Neural cell (in vitro differentiated cells): ENCODE measurements at regions not wholly inside any gene's neighbourhood (a gene's known extent, or its start where the extent isn't known, plus 50 kb on each side); places are given as distances from the start of the nearest gene placed in this dataset.

Experiments
- H2AFZ ChIP-seq: fragments of 200-600, 300-800 bp; sonication (generic), shearing (Covaris generic); 2 replicates; pipeline ENCODE4 v1.6.0; 2014; ENCODE audit warnings: low read depth, mild to moderate bottlenecking, antibody characterized with exemption, low read length, moderate library complexity
- H3F3A ChIP-seq: fragments of 200-600 bp; shearing (Covaris generic); 2 replicates; pipeline ENCODE4 v1.6.1; 2016; ENCODE audit warnings: mild to moderate bottlenecking, moderate library complexity, mixed read lengths, antibody characterized with exemption, low read length; ENCODE audit not compliant: insufficient read depth, poor library complexity, severe bottlenecking
- H3K27ac ChIP-seq: fragments of 200-600, 300-800 bp; sonication (generic), shearing (Covaris generic); 2 replicates; pipeline ENCODE4 v1.5.1; 2014; ENCODE audit warnings: mild to moderate bottlenecking, low read length, moderate library complexity
- H3K27me3 ChIP-seq: fragments of 300-800, 200-600 bp; sonication (generic), shearing (Covaris generic); 2 replicates; pipeline ENCODE4 v1.6.0; 2014; ENCODE audit warnings: mild to moderate bottlenecking, low read depth, low read length, moderate library complexity; ENCODE audit not compliant: insufficient read depth
- H3K36me3 ChIP-seq: fragments of 300-800, 200-600 bp; sonication (generic), shearing (Covaris generic); 2 replicates; pipeline ENCODE4 v1.5.1; 2014; ENCODE audit warnings: mild to moderate bottlenecking, antibody characterized with exemption, low read length, moderate library complexity; ENCODE audit not compliant: insufficient read depth
- H3K4me2 ChIP-seq: fragments of 300-800, 200-600 bp; sonication (generic), shearing (Covaris generic); 2 replicates; pipeline ENCODE4 v1.6.0; 2014; ENCODE audit warnings: mild to moderate bottlenecking, low read length
- H3K4me3 ChIP-seq: fragments of 300-800, 200-600 bp; sonication (generic), shearing (Covaris generic); 2 replicates; pipeline ENCODE4 v1.5.1; 2014; ENCODE audit warnings: mild to moderate bottlenecking, low read length, moderate library complexity
- H3K79me2 ChIP-seq: fragments of 200-600 bp; shearing (Covaris generic); replicated peaks from 2 replicates; pipeline ENCODE4 v1.6.0; 2014; ENCODE audit warnings: mild to moderate bottlenecking, low read length, moderate library complexity; ENCODE audit not compliant: insufficient read depth
- H3K9ac ChIP-seq: fragments of 300-800, 200-600 bp; sonication (generic), shearing (Covaris generic); 2 replicates; pipeline ENCODE4 v1.6.1; 2016; ENCODE audit warnings: mild to moderate bottlenecking, low read length, mixed read lengths
- H3K9me2 ChIP-seq: fragments of 200-600 bp; shearing (Covaris generic); 2 replicates; pipeline ENCODE4 v1.6.1; 2016; ENCODE audit warnings: mild to moderate bottlenecking, low read length, mixed read lengths; ENCODE audit not compliant: insufficient read depth
- H3K9me3 ChIP-seq: fragments of 200-600, 300-800 bp; sonication (generic), shearing (Covaris generic); 2 replicates; pipeline ENCODE4 v1.6.1; 2016; ENCODE audit warnings: mild to moderate bottlenecking, mixed run types, low read length, moderate library complexity, mixed read lengths
- H4K20me1 ChIP-seq: fragments of 200-600 bp; shearing (Covaris generic); 2 replicates; pipeline ENCODE4 v1.6.1; 2016; ENCODE audit warnings: mild to moderate bottlenecking, mixed run types; ENCODE audit not compliant: insufficient read depth
- CTCF ChIP-seq: fragments of 450-650 bp; IDR thresholded peaks from 2 replicates; pipeline ENCODE4 v1.5.1; 2014; ENCODE audit warnings: antibody characterized with exemption, mild to moderate bottlenecking, moderate library complexity; ENCODE audit not compliant: poor library complexity, severe bottlenecking
- EP300 ChIP-seq: fragments of 450-650 bp; conservative IDR thresholded peaks from 2 replicates; pipeline ENCODE4 v1.6.1; 2014; ENCODE audit warnings: antibody characterized with exemption, mild to moderate bottlenecking, moderate library complexity; ENCODE audit not compliant: poor library complexity, severe bottlenecking
- EZH2 ChIP-seq: fragments of 200-600, 300-800 bp; shearing (Covaris generic), sonication (generic); IDR thresholded peaks from 2 replicates; pipeline ENCODE4 v1.6.1; 2014; ENCODE audit warnings: antibody characterized with exemption, low read length, borderline replicate concordance, mild to moderate bottlenecking; ENCODE audit not compliant: insufficient read depth, poor library complexity, severe bottlenecking
- MXI1 ChIP-seq: fragments of 450-650 bp; conservative IDR thresholded peaks from 2 replicates; pipeline ENCODE4 v1.6.1; 2014; ENCODE audit warnings: antibody characterized with exemption, mild to moderate bottlenecking; ENCODE audit not compliant: poor library complexity, severe bottlenecking
- POLR2AphosphoS5 ChIP-seq: IDR thresholded peaks from 2 replicates; pipeline ENCODE4 v1.6.1; 2012
- RAD21 ChIP-seq: fragments of 450-650 bp; conservative IDR thresholded peaks from 2 replicates; pipeline ENCODE4 v1.6.1; 2014; ENCODE audit warnings: antibody characterized with exemption, mild to moderate bottlenecking, moderate library complexity
- REST ChIP-seq: IDR thresholded peaks from 2 replicates; pipeline ENCODE4 v1.6.1; 2012; ENCODE audit warnings: borderline replicate concordance
- SMC3 ChIP-seq: fragments of 450-650 bp; conservative IDR thresholded peaks from 2 replicates; pipeline ENCODE4 v1.6.1; 2014; ENCODE audit warnings: antibody characterized with exemption, mild to moderate bottlenecking, moderate library complexity; ENCODE audit not compliant: poor library complexity
- TAF1 ChIP-seq: IDR thresholded peaks from 2 replicates; pipeline ENCODE4 v1.6.1; 2012; ENCODE audit warnings: low read depth

- H3K27me3 ChIP-seq = no peaks in the 10 kb centered on the region
- no peak overlapping the region for H2AFZ ChIP-seq
- H4K20me1 ChIP-seq = no peaks in the 10 kb centered on the region
- H3K79me2 ChIP-seq = no peaks in the 10 kb centered on the region
- no peak for TF ChIP-seq RAD21
- no peak overlapping the region for H3K4me3 ChIP-seq
- no peaks in the 10 kb centered on the region for H3K9me3 ChIP-seq
- H3K36me3 ChIP-seq = no peaks in the 10 kb centered on the region
- H3K9me2 ChIP-seq = no peaks in the 10 kb centered on the region
- H3K27ac ChIP-seq = no peak overlapping the region
- no peak overlapping the region for H3K9ac ChIP-seq
- no peak overlapping the region for H3K4me2 ChIP-seq
- H3F3A ChIP-seq = no peaks in the 10 kb centered on the region
Measured at GRCh38 chr6:5871296-5871695, 135.4 kb downstream of the NRN1 start.

- Histone ChIP-seq H3K27me3 (no peaks in the 10 kb centered on the region), H3K79me2 (no peaks in the 10 kb centered on the region), H3K9ac (no peak overlapping the region), H3K9me2 (no peaks in the 10 kb centered on the region), H3K4me3 (no peak overlapping the region), H3K36me3 (no peaks in the 10 kb centered on the region), H3K27ac (no peak overlapping the region), H3K9me3 (no peaks in the 10 kb centered on the region), H4K20me1 (no peaks in the 10 kb centered on the region), H2AFZ (no peak overlapping the region), H3K4me2 (no peak overlapping the region), H3F3A (no peaks in the 10 kb centered on the region)
- TF ChIP-seq MXI1 (no peak), EP300 (no peak), RAD21 (no peak), REST (no peak), CTCF (no peak), SMC3 (no peak), EZH2 (no peak), TAF1 (no peak), POLR2AphosphoS5 (no peak)
Measured at GRCh38 chr6:5869676-5870075, 137.0 kb downstream of the NRN1 start.

GRCh38 chr6:5869261-5869660 is 137.5 kb downstream of the NRN1 start:
- Histone ChIP-seq H3K9me2 (no peaks in the 10 kb centered on the region), H3K9ac (no peak overlapping the region), H3K79me2 (no peaks in the 10 kb centered on the region), H3K4me2 (no peak overlapping the region), H3K36me3 (no peaks in the 10 kb centered on the region), H3K4me3 (no peak overlapping the region), H3K9me3 (no peaks in the 10 kb centered on the region), H4K20me1 (no peaks in the 10 kb centered on the region), H3F3A (no peaks in the 10 kb centered on the region), H2AFZ (no peak overlapping the region), H3K27ac (no peak overlapping the region), H3K27me3 (no peaks in the 10 kb centered on the region)
- TF ChIP-seq RAD21 (no peak), REST (no peak), MXI1 (no peak), TAF1 (no peak), SMC3 (no peak), CTCF (no peak), EP300 (no peak), EZH2 (no peak), POLR2AphosphoS5 (no peak)
